ENCODE measurements at regions not wholly inside any gene's neighbourhood (a gene's known extent, or its start where the extent isn't known, plus 50 kb on each side); places are given as distances from the start of the nearest gene placed in this dataset.

GRCh38 chr3:20569310-20569709, 383.3 kb upstream of the SGO1 start:
- Mint-ChIP-seq H3K9me3 (no peaks in the 10 kb centered on the region), H3K27me3 (ENCODE audit: low read depth) (no peaks in the 10 kb centered on the region), H3K4me1 (no peaks in the 10 kb centered on the region), H3K36me3 (no peaks in the 10 kb centered on the region), H3K4me3 (no peak overlapping the region), H3K27ac (no peak overlapping the region)
- CTCF ChIA-PET: no interaction called here
- TF ChIP-seq MXD4 (CRISPR knock-in tag; IDR thresholded peaks at IDR 0.05; ENCODE audit: borderline replicate concordance) (no peak), AFF4 (CRISPR knock-in tag; IDR thresholded peaks at IDR 0.05; ENCODE audit: borderline replicate concordance) (no peak)
- DNase-seq (ENCODE audit: low spot score): no peak
- no peak for ATAC-seq
- POLR2A ChIA-PET: no interaction called here

DNA sequence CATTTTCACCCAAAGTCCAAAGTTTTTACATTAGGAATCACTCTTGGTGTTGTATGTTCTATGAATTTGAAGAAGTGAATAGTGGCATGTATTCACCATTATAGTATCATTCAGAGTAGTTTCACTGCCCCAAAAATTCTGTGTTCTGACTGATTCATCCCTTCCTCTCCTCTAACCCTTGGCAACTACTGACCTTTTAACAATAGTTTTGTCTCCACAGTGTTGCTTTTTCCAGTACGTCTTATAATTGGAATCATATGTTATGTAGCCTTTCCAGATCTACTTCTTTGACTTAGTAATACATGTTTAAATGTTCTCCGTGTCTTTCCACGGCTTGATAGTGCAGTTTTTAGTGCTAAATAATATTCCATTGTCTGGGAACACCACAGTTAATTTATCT, 379.0 kb upstream of the SGO1 start:
- Mint-ChIP-seq H3K36me3 (no peaks in the 10 kb centered on the region), H3K27me3 (ENCODE audit: low read depth) (no peaks in the 10 kb centered on the region), H3K27ac (no peak overlapping the region), H3K9me3 (no peaks in the 10 kb centered on the region), H3K4me3 (no peak overlapping the region), H3K4me1 (peaks cover 5% of the 10 kb centered on the region)
- CTCF ChIA-PET: no interaction called here
- no peak for TF ChIP-seq KAT7 (CRISPR knock-in tag; IDR thresholded peaks at IDR 0.05; ENCODE audit: borderline replicate concordance)
- TF ChIP-seq, protein P1, sequence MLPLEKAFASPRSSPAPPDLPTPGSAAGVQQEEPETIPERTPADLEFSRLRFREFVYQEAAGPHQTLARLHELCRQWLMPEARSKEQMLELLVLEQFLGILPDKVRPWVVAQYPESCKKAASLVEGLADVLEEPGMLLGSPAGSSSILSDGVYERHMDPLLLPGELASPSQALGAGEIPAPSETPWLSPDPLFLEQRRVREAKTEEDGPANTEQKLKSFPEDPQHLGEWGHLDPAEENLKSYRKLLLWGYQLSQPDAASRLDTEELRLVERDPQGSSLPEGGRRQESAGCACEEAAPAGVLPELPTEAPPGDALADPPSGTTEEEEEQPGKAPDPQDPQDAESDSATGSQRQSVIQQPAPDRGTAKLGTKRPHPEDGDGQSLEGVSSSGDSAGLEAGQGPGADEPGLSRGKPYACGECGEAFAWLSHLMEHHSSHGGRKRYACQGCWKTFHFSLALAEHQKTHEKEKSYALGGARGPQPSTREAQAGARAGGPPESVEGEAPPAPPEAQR (CRISPR knock-in tag; IDR thresholded peaks at IDR 0.05): no peak
- no peak for TF ChIP-seq ZNF671 (CRISPR knock-in tag; IDR thresholded peaks at IDR 0.05)
- TF ChIP-seq, protein P2, sequence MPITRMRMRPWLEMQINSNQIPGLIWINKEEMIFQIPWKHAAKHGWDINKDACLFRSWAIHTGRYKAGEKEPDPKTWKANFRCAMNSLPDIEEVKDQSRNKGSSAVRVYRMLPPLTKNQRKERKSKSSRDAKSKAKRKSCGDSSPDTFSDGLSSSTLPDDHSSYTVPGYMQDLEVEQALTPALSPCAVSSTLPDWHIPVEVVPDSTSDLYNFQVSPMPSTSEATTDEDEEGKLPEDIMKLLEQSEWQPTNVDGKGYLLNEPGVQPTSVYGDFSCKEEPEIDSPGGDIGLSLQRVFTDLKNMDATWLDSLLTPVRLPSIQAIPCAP (CRISPR knock-in tag; IDR thresholded peaks at IDR 0.05): no peak
- no peak for TF ChIP-seq NR3C1 (CRISPR knock-in tag; conservative IDR thresholded peaks at IDR 0.05; ENCODE audit: low read depth)
- no peak for TF ChIP-seq OVOL2 (CRISPR knock-in tag; IDR thresholded peaks at IDR 0.05; ENCODE audit: borderline replicate concordance)
- no peak for TF ChIP-seq MLX (CRISPR knock-in tag; IDR thresholded peaks at IDR 0.05)
- no peak for TF ChIP-seq ZNF396 (CRISPR knock-in tag; IDR thresholded peaks at IDR 0.05; ENCODE audit: borderline replicate concordance)
- DNase-seq (ENCODE audit: low spot score) (no peak), ATAC-seq (no peak)
- POLR2A ChIA-PET: no interaction called here

GRCh38 chr3:20563985-20564384, 378.0 kb upstream of the SGO1 start:
- POLR2A ChIA-PET: interaction anchor here (0.6 kb wide), 1 partner anchor 502 kb away, joined by 3 read pairs; no protein-coding TSS in a partner anchor
- CTCF ChIA-PET: no interaction called here
- Mint-ChIP-seq H3K27me3 (ENCODE audit: low read depth) (no peaks in the 10 kb centered on the region), H3K4me3 (no peak overlapping the region), H3K27ac (no peak overlapping the region), H3K4me1 (peaks cover 5% of the 10 kb centered on the region), H3K9me3 (no peaks in the 10 kb centered on the region), H3K36me3 (no peaks in the 10 kb centered on the region)
- ATAC-seq: no peak
- no peak for DNase-seq (ENCODE audit: low spot score)
- no peak for TF ChIP-seq ZNF232 (CRISPR knock-in tag; IDR thresholded peaks at IDR 0.05)
- TF ChIP-seq, protein P3, sequence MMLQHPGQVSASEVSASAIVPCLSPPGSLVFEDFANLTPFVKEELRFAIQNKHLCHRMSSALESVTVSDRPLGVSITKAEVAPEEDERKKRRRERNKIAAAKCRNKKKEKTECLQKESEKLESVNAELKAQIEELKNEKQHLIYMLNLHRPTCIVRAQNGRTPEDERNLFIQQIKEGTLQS (CRISPR knock-in tag; conservative IDR thresholded peaks at IDR 0.05): no peak
- TF ChIP-seq ZNF425 (CRISPR knock-in tag; conservative IDR thresholded peaks at IDR 0.05): no peak
- no peak for TF ChIP-seq RORB (CRISPR knock-in tag; IDR thresholded peaks at IDR 0.05)
- no peak for TF ChIP-seq ZNF396 (CRISPR knock-in tag; IDR thresholded peaks at IDR 0.05; ENCODE audit: borderline replicate concordance)
- no peak for TF ChIP-seq ETV6 (CRISPR knock-in tag; IDR thresholded peaks at IDR 0.05)
- no peak for TF ChIP-seq ELF4 (CRISPR knock-in tag; IDR thresholded peaks at IDR 0.05; ENCODE audit: low read depth)
- no peak for TF ChIP-seq KAT7 (CRISPR knock-in tag; IDR thresholded peaks at IDR 0.05; ENCODE audit: borderline replicate concordance)
- no peak for TF ChIP-seq ZMAT4 (CRISPR knock-in tag; IDR thresholded peaks at IDR 0.05)
- TF ChIP-seq NFYB (CRISPR knock-in tag; conservative IDR thresholded peaks at IDR 0.05; ENCODE audit: low read depth): no peak
- TF ChIP-seq AFF4 (CRISPR knock-in tag; IDR thresholded peaks at IDR 0.05; ENCODE audit: borderline replicate concordance): no peak
